ENCODE measurements at regions not wholly inside any gene's neighbourhood (a gene's known extent, or its start where the extent isn't known, plus 50 kb on each side); places are given as distances from the start of the nearest gene placed in this dataset.

DNA sequence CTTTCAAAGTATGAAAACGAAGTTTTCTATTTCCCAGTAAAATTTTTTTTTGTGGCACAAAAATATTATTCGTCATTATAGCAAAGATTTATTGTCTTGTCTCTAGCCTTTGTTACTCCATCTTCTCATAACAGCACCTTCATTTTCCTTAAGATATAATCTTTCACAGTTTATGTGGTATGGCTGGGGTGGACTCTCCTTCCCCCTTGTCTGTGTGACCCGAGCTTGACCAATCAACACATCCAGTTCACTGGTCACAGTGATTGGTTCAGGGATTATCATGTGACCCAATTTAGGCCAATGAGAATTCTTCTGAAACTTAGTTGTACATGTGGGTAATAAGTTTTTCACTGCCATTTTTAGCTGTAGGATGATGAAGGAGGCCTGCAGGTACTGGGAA is 71.2 kb upstream of the DCBLD2 start:
- H3K36me3 ChIP-seq: no peaks in the 10 kb centered on the region
- intact Hi-C loops (cut with micrococcal nuclease): no loop called here
- no peaks in the 10 kb centered on the region for H3K4me1 ChIP-seq
- H3K4me3 ChIP-seq: no peak overlapping the region
- no peak overlapping the region for H3K27ac ChIP-seq (replicated peaks)
- TF ChIP-seq, protein P1, sequence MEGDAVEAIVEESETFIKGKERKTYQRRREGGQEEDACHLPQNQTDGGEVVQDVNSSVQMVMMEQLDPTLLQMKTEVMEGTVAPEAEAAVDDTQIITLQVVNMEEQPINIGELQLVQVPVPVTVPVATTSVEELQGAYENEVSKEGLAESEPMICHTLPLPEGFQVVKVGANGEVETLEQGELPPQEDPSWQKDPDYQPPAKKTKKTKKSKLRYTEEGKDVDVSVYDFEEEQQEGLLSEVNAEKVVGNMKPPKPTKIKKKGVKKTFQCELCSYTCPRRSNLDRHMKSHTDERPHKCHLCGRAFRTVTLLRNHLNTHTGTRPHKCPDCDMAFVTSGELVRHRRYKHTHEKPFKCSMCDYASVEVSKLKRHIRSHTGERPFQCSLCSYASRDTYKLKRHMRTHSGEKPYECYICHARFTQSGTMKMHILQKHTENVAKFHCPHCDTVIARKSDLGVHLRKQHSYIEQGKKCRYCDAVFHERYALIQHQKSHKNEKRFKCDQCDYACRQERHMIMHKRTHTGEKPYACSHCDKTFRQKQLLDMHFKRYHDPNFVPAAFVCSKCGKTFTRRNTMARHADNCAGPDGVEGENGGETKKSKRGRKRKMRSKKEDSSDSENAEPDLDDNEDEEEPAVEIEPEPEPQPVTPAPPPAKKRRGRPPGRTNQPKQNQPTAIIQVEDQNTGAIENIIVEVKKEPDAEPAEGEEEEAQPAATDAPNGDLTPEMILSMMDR (IDR thresholded peaks at IDR 0.05; ENCODE audit: borderline replicate concordance): no peak
- no peak for DNase-seq
- no peaks in the 10 kb centered on the region for H3K9me3 ChIP-seq (replicated peaks)
- H3K27me3 ChIP-seq (ENCODE audit: low read depth): no peaks in the 10 kb centered on the region

DNA sequence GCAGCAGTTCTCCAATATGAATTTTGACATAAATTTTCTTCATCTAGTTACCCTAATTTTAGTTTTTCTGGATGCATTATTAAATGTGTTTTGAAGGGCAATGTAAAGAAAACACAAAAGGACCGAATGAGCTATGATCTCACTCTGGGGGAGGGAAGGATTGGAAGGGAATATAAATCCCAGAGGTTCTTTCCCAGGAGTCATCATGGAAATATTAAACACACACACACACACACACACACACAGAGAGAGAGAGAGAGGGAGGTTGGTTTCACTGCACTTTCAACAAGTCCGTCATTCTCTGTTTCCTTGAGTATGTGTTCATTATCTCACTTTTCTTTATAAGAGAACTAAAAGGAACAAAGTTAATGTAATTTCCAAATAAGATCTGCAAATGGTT is 70.7 kb upstream of the DCBLD2 start:
- intact Hi-C loops (cut with micrococcal nuclease): no loop called here

DNA sequence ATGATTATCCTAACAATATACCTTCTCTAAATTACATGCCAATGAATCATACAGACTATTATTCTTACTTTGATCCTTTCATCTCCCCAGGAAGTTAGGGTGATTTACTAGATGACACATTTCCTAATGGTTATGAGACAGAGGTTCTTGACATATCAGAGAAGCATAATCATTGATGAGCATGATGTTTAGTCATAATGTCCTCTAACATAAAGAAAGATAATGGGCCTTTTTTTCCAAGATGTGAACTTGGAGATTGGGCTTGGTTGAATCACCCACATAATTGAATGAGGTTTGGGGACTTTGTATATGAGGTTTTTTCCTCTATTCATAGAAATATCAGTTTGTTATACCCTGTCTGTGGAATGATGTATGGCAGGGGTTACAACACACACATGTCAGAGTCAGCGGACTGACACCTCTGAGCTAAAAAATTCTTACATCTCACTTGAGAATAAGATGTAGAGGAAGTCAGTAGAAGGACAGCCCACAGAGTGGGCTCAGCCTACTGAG is 69.7 kb upstream of the DCBLD2 start:
- intact Hi-C loops (cut with micrococcal nuclease): no loop called here
- Histone ChIP-seq H3K27me3 (ENCODE audit: low read depth) (no peaks in the 10 kb centered on the region), H3K4me3 (no peak overlapping the region), H3K4me1 (no peaks in the 10 kb centered on the region), H3K27ac (replicated peaks) (no peak overlapping the region), H3K36me3 (no peaks in the 10 kb centered on the region), H3K9me3 (replicated peaks) (no peaks in the 10 kb centered on the region)
- DNase-seq: no peak
- TF ChIP-seq, protein P1 (IDR thresholded peaks at IDR 0.05; ENCODE audit: borderline replicate concordance): no peak

More for the DNA sequence above, 70.7 kb upstream of the DCBLD2 start:
- H3K4me1 ChIP-seq: no peaks in the 10 kb centered on the region
- H3K27me3 ChIP-seq (ENCODE audit: low read depth): no peaks in the 10 kb centered on the region
- H3K4me3 ChIP-seq: no peak overlapping the region
- H3K27ac ChIP-seq (replicated peaks): no peak overlapping the region
- no peaks in the 10 kb centered on the region for H3K9me3 ChIP-seq (replicated peaks)
- no peak for DNase-seq
- TF ChIP-seq, protein P1 (IDR thresholded peaks at IDR 0.05; ENCODE audit: borderline replicate concordance): no peak
- no peaks in the 10 kb centered on the region for H3K36me3 ChIP-seq

DNA sequence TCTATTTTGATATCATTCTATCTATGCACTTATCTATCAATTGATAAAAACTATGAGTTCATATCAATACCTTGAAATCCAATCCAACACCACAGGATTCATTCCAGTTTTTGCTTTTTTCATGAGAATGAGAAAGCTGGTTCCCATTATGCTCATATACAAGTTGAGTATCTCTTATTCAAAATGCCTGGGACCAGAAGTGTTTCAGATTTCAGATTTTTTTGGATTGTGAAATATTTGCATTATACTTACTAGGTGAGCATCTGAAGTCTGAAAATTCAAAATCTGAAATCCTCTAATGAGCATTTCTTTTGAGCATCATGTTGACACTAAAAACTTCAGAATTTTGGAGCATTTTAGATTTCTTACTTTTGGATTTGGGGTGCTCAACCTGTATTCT is 67.8 kb upstream of the DCBLD2 start:
- intact Hi-C loops (cut with micrococcal nuclease): no loop called here
- no peak overlapping the region for H3K4me3 ChIP-seq
- H3K9me3 ChIP-seq (replicated peaks): no peaks in the 10 kb centered on the region
- no peaks in the 10 kb centered on the region for H3K4me1 ChIP-seq
- H3K36me3 ChIP-seq: no peaks in the 10 kb centered on the region
- H3K27me3 ChIP-seq (ENCODE audit: low read depth): no peaks in the 10 kb centered on the region
- DNase-seq: no peak
- no peak overlapping the region for H3K27ac ChIP-seq (replicated peaks)
- TF ChIP-seq, protein P1 (IDR thresholded peaks at IDR 0.05; ENCODE audit: borderline replicate concordance): no peak

DNA sequence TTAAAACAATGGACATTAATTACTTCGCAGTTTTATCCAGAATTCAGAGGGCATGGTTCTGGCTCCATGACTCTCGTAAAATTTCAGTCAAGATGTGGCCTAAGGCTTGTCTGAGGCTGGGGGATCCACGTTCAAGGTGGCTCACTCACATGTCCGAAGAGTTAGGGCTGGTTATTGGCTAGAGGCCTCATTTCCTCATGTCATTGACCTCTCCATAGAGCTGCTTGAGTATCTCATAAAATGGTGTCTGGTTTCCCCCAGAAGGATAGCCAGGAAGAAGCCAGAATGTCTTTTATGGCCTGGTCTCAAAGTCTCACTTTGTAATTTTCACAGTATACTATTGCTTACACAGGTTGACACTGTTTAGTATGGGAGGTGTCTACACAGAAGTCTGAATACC is 67.3 kb upstream of the DCBLD2 start:
- intact Hi-C loops (cut with micrococcal nuclease): no loop called here
- Histone ChIP-seq H3K4me1 (no peaks in the 10 kb centered on the region), H3K9me3 (replicated peaks) (no peaks in the 10 kb centered on the region), H3K36me3 (no peaks in the 10 kb centered on the region), H3K27ac (replicated peaks) (no peak overlapping the region), H3K4me3 (no peak overlapping the region), H3K27me3 (ENCODE audit: low read depth) (no peaks in the 10 kb centered on the region)
- no peak for DNase-seq
- TF ChIP-seq, protein P1 (IDR thresholded peaks at IDR 0.05; ENCODE audit: borderline replicate concordance): no peak

DNA sequence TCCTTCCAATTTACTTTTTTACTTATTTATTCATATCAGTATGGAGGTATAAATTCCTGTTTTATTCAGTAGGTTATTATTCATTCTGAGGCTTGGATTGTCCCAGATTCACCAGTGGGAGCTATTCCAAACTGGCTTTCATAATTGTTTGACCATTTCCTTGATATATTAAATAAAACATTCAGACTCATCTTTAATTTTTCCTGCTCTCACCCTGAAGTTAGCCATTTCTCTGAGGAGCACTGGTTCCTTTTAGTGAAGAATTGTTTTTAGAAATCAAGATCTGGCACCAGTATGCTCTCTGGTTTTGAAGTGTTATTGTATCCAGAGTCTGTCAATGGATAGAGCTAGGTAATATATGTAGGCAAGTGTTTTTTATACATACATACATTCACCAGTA is 66.9 kb upstream of the DCBLD2 start:
- no peak for DNase-seq
- Histone ChIP-seq H3K27ac (replicated peaks) (no peak overlapping the region), H3K4me1 (no peaks in the 10 kb centered on the region), H3K27me3 (ENCODE audit: low read depth) (no peaks in the 10 kb centered on the region), H3K4me3 (no peak overlapping the region), H3K36me3 (no peaks in the 10 kb centered on the region), H3K9me3 (replicated peaks) (no peaks in the 10 kb centered on the region)
- intact Hi-C loops (cut with micrococcal nuclease): no loop called here
- TF ChIP-seq, protein P1 (IDR thresholded peaks at IDR 0.05; ENCODE audit: borderline replicate concordance): no peak

Measured in left ventricle myocardium inferior (tissue), 1 donor.